OCI-LY7 (cell line): ENCODE measurements at regions not wholly inside any gene's neighbourhood (a gene's known extent, or its start where the extent isn't known, plus 50 kb on each side); places are given as distances from the start of the nearest gene placed in this dataset.

Experiments used
- CTCF ChIP-seq: fragments of 200-600 bp; sonication (generic); conservative IDR thresholded peaks from 2 replicates; pipeline ENCODE4 v1.5.1; 2014; ENCODE audit warnings: mild to moderate bottlenecking, antibody characterized with exemption, low read length, moderate library complexity, mixed read lengths
- EZH2phosphoT487 ChIP-seq: fragments of 200-600 bp; sonication (generic); IDR thresholded peaks from 2 replicates; pipeline ENCODE4 v1.6.1; 2018; ENCODE audit warnings: low read depth, borderline replicate concordance, mild to moderate bottlenecking, mixed run types, antibody characterized with exemption, low read length, moderate library complexity, mixed read lengths

- TF ChIP-seq CTCF (no peak), EZH2phosphoT487 (no peak)
Measured at GRCh38 chr6:100138346-100139022, 144.5 kb upstream of the MCHR2 start.
